SK-N-SH (cell line): ENCODE measurements at regions not wholly inside any gene's neighbourhood (a gene's known extent, or its start where the extent isn't known, plus 50 kb on each side); places are given as distances from the start of the nearest gene placed in this dataset.

ENCODE experiments used
- CTCF ChIA-PET: fragments of 300-600, 350-600 bp; formaldehyde crosslinking; extraction: SDS; loops from one replicate; lab custom pipeline; 2021; lab: Yijun Ruan, JAX
- POLR2A ChIA-PET: fragments of 350-600 bp; sonication (Branson Sonifier 250); formaldehyde crosslinking; extraction: SDS; loops from one replicate; lab custom pipeline; 2020; ENCODE audit warnings: antibody characterized with exemption, inconsistent platforms; lab: Yijun Ruan, JAX
- DNase-seq: peaks from one replicate; pipeline ENCODE4 v3.0.0; 2012
- H2AFZ ChIP-seq: fragments of 200-600 bp; sonication (generic); 2 replicates; pipeline ENCODE4 v1.8.1; 2016; ENCODE audit warnings: antibody characterized with exemption, mild to moderate bottlenecking, low read depth
- H3F3A ChIP-seq: fragments of 200-600 bp; sonication (generic); replicated peaks from 2 replicates; pipeline ENCODE3; 2016; ENCODE audit warnings: antibody characterized with exemption, mild to moderate bottlenecking; ENCODE audit not compliant: insufficient read depth
- H3K27ac ChIP-seq, 2 experiments: fragments of 200-500 bp in 1 of 2; fragments of 200-600 bp in 1 of 2; sonication (Bioruptor generic) in 1 of 2; sonication (generic), shearing (Covaris generic) in 1 of 2; 2 replicates each; pipeline versions ENCODE4 v1.5.1 to v1.6.1; 2014 to 2016; ENCODE audit warnings: low read depth in 2 of 2, inconsistent platforms in 1 of 2, low read length in 1 of 2, mild to moderate bottlenecking in 1 of 2, mixed read lengths in 1 of 2
- H3K27me3 ChIP-seq: fragments of 200-600 bp; sonication (generic), shearing (Covaris generic); 2 replicates; pipeline ENCODE4 v1.6.1; 2016; ENCODE audit warnings: mixed run types; ENCODE audit not compliant: insufficient read depth
- H3K36me3 ChIP-seq, 2 experiments: fragments of 200-500 bp in 1 of 2; fragments of 200-600 bp in 1 of 2; sonication (Bioruptor generic) in 1 of 2; sonication (generic) in 1 of 2; replicated peaks in 1 of 2; 2 replicates each; pipeline versions ENCODE3 to v1.5.1; 2014 to 2016; ENCODE audit warnings: low read length in 1 of 2, mild to moderate bottlenecking in 1 of 2; ENCODE audit not compliant: insufficient read depth in 2 of 2, control insufficient read depth in 1 of 2
- H3K4me1 ChIP-seq, 2 experiments: fragments of 200-500 bp in 1 of 2; fragments of 200-600 bp in 1 of 2; sonication (Bioruptor generic) in 1 of 2; sonication (generic), shearing (Covaris generic) in 1 of 2; 2 replicates each; pipeline versions ENCODE4 v1.5.1 to v1.6.1; 2014 to 2016; ENCODE audit warnings: low read depth in 1 of 2, low read length in 1 of 2, mixed run types in 1 of 2; ENCODE audit not compliant: insufficient read depth in 2 of 2, control insufficient read depth in 1 of 2
- H3K4me2 ChIP-seq: fragments of 200-600 bp; sonication (generic), shearing (Covaris generic); 2 replicates; pipeline ENCODE4 v1.6.1; 2017; ENCODE audit warnings: mixed run types
- H3K4me3 ChIP-seq, 2 experiments: fragments of 200-500 bp in 1 of 2; fragments of 200-600 bp in 1 of 2; sonication (Bioruptor generic) in 1 of 2; sonication (generic), shearing (Covaris generic) in 1 of 2; 2 replicates each; pipeline versions ENCODE4 v1.5.1 to v1.8.1; 2014 to 2016; ENCODE audit warnings: low read depth in 2 of 2, inconsistent platforms in 1 of 2, low read length in 1 of 2, mild to moderate bottlenecking in 1 of 2, mixed read lengths in 1 of 2, moderate library complexity in 1 of 2
- H3K79me2 ChIP-seq: fragments of 200-600 bp; sonication (generic); 2 replicates; pipeline ENCODE4 v1.8.1; 2017; ENCODE audit warnings: mild to moderate bottlenecking; ENCODE audit not compliant: insufficient read depth
- H3K9ac ChIP-seq: fragments of 200-600 bp; sonication (generic); 2 replicates; pipeline ENCODE4 v1.6.1; 2017; ENCODE audit warnings: mixed run types
- H3K9me2 ChIP-seq: fragments of 200-600 bp; sonication (generic); 2 replicates; pipeline ENCODE4 v1.6.1; 2017; ENCODE audit warnings: mixed run types
- H3K9me3 ChIP-seq: fragments of 200-600 bp; sonication (generic); 2 replicates; pipeline ENCODE4 v1.6.1; 2017; ENCODE audit warnings: mixed run types, mild to moderate bottlenecking, moderate library complexity
- H4K20me1 ChIP-seq: fragments of 200-600 bp; sonication (generic); 2 replicates; pipeline ENCODE4 v1.6.1; 2017; ENCODE audit warnings: mild to moderate bottlenecking, mixed run types; ENCODE audit not compliant: insufficient read depth
- CHD2 ChIP-seq: fragments of 150-350 bp; IDR thresholded peaks from 2 replicates; pipeline ENCODE4 v1.6.1; 2018; ENCODE audit warnings: low read length; ENCODE audit not compliant: partially characterized antibody
- ELF1 ChIP-seq: IDR thresholded peaks from 2 replicates; pipeline ENCODE4 v1.4.0; 2012
- EZH2phosphoT487 ChIP-seq: fragments of 200-600 bp; sonication (generic); IDR thresholded peaks from 2 replicates; pipeline ENCODE4 v1.6.1; 2017; ENCODE audit warnings: low read depth, mixed run types, mild to moderate bottlenecking, antibody characterized with exemption, moderate library complexity, borderline replicate concordance
- MEF2A ChIP-seq: IDR thresholded peaks from 2 replicates; pipeline ENCODE4 v1.4.0; 2012; ENCODE audit warnings: low read depth, borderline replicate concordance
- NRF1 ChIP-seq: IDR thresholded peaks from 2 replicates; pipeline ENCODE4 v1.6.1; 2012; ENCODE audit warnings: low read depth, mild to moderate bottlenecking, low read length
- RAD21 ChIP-seq: IDR thresholded peaks from 2 replicates; pipeline ENCODE4 v1.6.1; 2012; ENCODE audit warnings: mild to moderate bottlenecking, low read length
- RCOR1 ChIP-seq: fragments of 150-350 bp; IDR thresholded peaks from 2 replicates; pipeline ENCODE4 v1.6.1; 2017; ENCODE audit warnings: antibody characterized with exemption, low read length
- TCF12 ChIP-seq: IDR thresholded peaks from 2 replicates; pipeline ENCODE4 v1.4.0; 2012
- TEAD4 ChIP-seq: IDR thresholded peaks from 2 replicates; pipeline ENCODE4 v1.4.0; 2012; ENCODE audit warnings: mild to moderate bottlenecking, borderline replicate concordance; ENCODE audit not compliant: insufficient read depth
- WGBS: methylation state at CpG from one replicate; pipeline ENCODE4 v1.1.6; 2017; ENCODE audit warnings: low lambda C conversion rate; 5-methylcytosine and 5-hydroxymethylcytosine counted together
- TF ChIP-seq, protein P1 (sequence below): fragments of 200-600 bp; sonication (generic); IDR thresholded peaks from 2 replicates; pipeline ENCODE4 v1.6.1; 2017; ENCODE audit warnings: antibody characterized with exemption, mild to moderate bottlenecking, moderate library complexity
- TF ChIP-seq, protein P2 (sequence below): IDR thresholded peaks from 2 replicates; pipeline ENCODE4 v1.4.0; 2012; ENCODE audit warnings: low read depth, borderline replicate concordance
- TF ChIP-seq, protein P3 (sequence below): IDR thresholded peaks from 2 replicates; pipeline ENCODE4; 2012
- TF ChIP-seq, protein P4 (sequence below): fragments of 150-350 bp; IDR thresholded peaks from 2 replicates; pipeline ENCODE4 v1.6.1; 2017; ENCODE audit warnings: antibody characterized with exemption, low read length, low read depth, borderline replicate concordance

DNA sequence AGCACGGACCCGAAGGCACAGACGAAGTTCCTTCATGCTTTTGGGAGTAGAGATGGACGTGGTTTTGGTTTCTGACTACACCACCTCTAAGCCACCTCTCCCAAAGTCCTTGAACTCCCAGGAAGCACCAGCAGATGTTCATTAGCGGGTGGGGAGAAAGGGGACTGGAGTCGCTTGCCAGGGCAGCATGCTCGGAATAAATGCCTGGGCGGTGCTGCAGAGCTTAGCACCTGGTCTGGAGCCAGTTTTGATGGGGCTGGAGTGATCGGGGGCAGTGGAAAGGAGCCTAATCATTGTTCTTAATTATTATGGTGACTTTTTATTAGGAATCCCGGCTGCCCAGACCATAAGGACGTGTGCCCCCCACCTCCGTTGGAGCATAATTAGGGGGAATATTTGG is 220.8 kb downstream of the TFCP2L1 start (continued):
- TF ChIP-seq, protein P1, sequence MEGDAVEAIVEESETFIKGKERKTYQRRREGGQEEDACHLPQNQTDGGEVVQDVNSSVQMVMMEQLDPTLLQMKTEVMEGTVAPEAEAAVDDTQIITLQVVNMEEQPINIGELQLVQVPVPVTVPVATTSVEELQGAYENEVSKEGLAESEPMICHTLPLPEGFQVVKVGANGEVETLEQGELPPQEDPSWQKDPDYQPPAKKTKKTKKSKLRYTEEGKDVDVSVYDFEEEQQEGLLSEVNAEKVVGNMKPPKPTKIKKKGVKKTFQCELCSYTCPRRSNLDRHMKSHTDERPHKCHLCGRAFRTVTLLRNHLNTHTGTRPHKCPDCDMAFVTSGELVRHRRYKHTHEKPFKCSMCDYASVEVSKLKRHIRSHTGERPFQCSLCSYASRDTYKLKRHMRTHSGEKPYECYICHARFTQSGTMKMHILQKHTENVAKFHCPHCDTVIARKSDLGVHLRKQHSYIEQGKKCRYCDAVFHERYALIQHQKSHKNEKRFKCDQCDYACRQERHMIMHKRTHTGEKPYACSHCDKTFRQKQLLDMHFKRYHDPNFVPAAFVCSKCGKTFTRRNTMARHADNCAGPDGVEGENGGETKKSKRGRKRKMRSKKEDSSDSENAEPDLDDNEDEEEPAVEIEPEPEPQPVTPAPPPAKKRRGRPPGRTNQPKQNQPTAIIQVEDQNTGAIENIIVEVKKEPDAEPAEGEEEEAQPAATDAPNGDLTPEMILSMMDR, result no peak

DNA sequence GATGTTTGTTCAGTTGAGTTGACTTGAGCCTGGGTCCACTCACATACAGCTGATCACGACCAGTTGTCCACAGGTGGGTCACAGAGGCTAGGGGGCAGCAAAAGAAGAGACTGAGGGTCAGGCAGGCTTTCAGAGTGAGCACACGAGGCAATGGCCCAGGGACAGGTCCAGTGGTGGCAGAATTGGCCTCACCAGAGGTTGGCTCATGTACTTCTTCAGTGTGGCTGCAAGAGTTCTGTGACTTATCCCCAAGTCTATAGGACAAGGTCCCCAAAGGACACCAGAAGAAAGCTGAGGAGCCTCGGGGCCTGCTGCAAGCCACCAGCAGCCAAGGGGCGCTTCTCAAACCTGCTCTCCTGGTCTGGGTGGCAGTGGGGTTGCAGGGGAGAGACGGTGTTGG is 219.8 kb downstream of the TFCP2L1 start:
- CTCF ChIA-PET, result interaction anchor here (0.7 to 1.7 kb wide), 4 partner anchors 10 to 369 kb away, joined by 3 to 7 read pairs (median 4); partner anchors contain the start of gene GLI2
- Histone ChIP-seq H3K27me3 (peaks cover 20% of the 10 kb centered on the region; the same call in 1 of the 2 replicates), H3K9ac (no peak overlapping the region), H3F3A (no peaks in the 10 kb centered on the region), H3K4me3 (no peak overlapping the region), H3K4me1 (peaks cover 0 to 7% of the 10 kb centered on the region in 2 experiments; a peak in 1 of 4 replicates), H3K9me3 (no peaks in the 10 kb centered on the region), H3K4me2 (no peak overlapping the region), H2AFZ (no peak overlapping the region), H3K79me2 (no peaks in the 10 kb centered on the region), H3K27ac (no peak overlapping the region), H3K9me2 (no peaks in the 10 kb centered on the region), H4K20me1 (no peaks in the 10 kb centered on the region), H3K36me3 (no peaks in the 10 kb centered on the region)
- no peak for DNase-seq
- TF ChIP-seq TEAD4 (no peak), EZH2phosphoT487 (no peak), TCF12 (no peak), NRF1 (no peak)
- TF ChIP-seq, protein P2, sequence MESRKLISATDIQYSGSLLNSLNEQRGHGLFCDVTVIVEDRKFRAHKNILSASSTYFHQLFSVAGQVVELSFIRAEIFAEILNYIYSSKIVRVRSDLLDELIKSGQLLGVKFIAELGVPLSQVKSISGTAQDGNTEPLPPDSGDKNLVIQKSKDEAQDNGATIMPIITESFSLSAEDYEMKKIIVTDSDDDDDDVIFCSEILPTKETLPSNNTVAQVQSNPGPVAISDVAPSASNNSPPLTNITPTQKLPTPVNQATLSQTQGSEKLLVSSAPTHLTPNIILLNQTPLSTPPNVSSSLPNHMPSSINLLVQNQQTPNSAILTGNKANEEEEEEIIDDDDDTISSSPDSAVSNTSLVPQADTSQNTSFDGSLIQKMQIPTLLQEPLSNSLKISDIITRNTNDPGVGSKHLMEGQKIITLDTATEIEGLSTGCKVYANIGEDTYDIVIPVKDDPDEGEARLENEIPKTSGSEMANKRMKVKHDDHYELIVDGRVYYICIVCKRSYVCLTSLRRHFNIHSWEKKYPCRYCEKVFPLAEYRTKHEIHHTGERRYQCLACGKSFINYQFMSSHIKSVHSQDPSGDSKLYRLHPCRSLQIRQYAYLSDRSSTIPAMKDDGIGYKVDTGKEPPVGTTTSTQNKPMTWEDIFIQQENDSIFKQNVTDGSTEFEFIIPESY, result no peak
- TF ChIP-seq, protein P3, sequence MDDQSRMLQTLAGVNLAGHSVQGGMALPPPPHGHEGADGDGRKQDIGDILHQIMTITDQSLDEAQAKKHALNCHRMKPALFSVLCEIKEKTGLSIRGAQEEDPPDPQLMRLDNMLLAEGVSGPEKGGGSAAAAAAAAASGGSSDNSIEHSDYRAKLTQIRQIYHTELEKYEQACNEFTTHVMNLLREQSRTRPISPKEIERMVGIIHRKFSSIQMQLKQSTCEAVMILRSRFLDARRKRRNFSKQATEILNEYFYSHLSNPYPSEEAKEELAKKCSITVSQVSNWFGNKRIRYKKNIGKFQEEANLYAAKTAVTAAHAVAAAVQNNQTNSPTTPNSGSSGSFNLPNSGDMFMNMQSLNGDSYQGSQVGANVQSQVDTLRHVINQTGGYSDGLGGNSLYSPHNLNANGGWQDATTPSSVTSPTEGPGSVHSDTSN, result no peak
- WGBS, result 53% methylated on average over 3 of the region's 5 CpGs
- POLR2A ChIA-PET, result no interaction called here

DNA sequence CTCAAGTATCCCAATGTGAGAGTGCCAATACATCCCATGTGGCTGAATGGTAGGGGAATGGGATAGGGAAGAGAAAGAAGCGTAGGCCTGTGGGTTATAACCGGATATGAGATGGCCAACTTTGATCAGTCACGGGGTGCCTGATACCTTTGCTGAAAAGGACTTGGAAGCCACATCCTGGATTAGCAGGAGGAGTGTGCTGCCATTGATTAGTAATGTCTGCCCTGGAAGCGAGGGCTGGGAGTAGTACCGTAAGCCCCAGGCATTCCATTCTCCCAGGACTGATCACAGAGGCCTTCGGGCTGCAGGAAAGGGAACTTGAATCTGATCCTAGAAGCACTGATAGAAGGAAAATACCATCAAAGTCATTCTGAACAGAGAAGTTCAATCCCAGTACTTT is 218.5 kb downstream of the TFCP2L1 start:
- ChIA-PET CTCF (no interaction called here), POLR2A (no interaction called here)
- H3K9me2 ChIP-seq, result no peaks in the 10 kb centered on the region
- H3K4me1 ChIP-seq, result no peaks in the 10 kb centered on the region; a peak in 1 of 4 replicates
- H3K4me2 ChIP-seq, result no peak overlapping the region
- peaks cover 20% of the 10 kb centered on the region; the same call in 1 of the 2 replicates for H3K27me3 ChIP-seq
- no peaks in the 10 kb centered on the region for H3K79me2 ChIP-seq
- TF ChIP-seq, protein P4, sequence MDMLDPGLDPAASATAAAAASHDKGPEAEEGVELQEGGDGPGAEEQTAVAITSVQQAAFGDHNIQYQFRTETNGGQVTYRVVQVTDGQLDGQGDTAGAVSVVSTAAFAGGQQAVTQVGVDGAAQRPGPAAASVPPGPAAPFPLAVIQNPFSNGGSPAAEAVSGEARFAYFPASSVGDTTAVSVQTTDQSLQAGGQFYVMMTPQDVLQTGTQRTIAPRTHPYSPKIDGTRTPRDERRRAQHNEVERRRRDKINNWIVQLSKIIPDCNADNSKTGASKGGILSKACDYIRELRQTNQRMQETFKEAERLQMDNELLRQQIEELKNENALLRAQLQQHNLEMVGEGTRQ, result no peak
- no peak for TF ChIP-seq ELF1
- TF ChIP-seq RCOR1, result no peak
- no peak for TF ChIP-seq CHD2
- TF ChIP-seq, protein P2, result no peak
- no peak for TF ChIP-seq RAD21
- no peak for TF ChIP-seq MEF2A
- no peaks in the 10 kb centered on the region for H3K36me3 ChIP-seq
- no peaks in the 10 kb centered on the region for H3F3A ChIP-seq
- H4K20me1 ChIP-seq, result no peaks in the 10 kb centered on the region
- 75% methylated on average over 6 of the region's 6 CpGs for WGBS
- no peaks in the 10 kb centered on the region for H3K9me3 ChIP-seq
- no peak overlapping the region for H2AFZ ChIP-seq
- no peak overlapping the region for H3K4me3 ChIP-seq
- H3K27ac ChIP-seq, result no peak overlapping the region
- DNase-seq, result no peak
- H3K9ac ChIP-seq, result no peak overlapping the region
